H1 (cell line): ENCODE measurements at regions not wholly inside any gene's neighbourhood (a gene's known extent, or its start where the extent isn't known, plus 50 kb on each side); places are given as distances from the start of the nearest gene placed in this dataset.

ENCODE experiments used
- TF ChIP-seq, protein P1 (sequence below): fragments of 300-600 bp; sonication (generic); IDR thresholded peaks from 2 replicates; pipeline ENCODE4 v1.7.1; 2012; ENCODE audit warnings: low read length, moderate library complexity, mild to moderate bottlenecking, inconsistent platforms; ENCODE audit not compliant: insufficient replicate concordance

DNA sequence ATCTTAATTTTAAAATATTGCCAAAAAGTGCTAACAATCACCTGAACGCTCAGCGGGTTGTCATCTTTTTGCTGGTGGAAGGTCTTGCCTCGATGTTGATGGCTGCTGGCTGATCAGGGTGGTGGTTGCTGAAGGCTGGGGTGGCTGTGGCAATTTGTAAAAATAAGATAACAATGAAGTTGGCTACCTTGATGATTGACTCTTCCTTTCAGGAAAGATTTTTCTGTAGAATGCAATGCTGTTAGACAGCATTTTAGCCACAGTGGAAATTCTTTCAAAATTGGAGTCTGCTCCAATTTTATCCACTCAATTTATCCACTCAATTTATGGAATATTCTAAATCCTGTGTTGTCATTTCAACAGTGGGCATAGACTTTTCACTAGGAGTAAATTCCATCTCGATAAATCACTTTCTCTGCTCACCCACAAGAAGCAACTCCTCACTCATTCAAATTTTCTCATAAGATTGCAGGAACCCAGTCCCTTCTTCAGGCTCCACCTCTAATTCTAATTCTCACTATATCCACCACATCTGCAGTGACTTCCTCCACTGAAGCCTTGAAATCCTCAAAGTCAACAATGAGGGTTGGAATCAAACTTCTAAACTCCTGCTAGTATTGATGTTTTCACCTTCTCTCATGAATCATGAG, 78.8 kb downstream of the LINC01488 start (continued):
- TF ChIP-seq, protein P1, sequence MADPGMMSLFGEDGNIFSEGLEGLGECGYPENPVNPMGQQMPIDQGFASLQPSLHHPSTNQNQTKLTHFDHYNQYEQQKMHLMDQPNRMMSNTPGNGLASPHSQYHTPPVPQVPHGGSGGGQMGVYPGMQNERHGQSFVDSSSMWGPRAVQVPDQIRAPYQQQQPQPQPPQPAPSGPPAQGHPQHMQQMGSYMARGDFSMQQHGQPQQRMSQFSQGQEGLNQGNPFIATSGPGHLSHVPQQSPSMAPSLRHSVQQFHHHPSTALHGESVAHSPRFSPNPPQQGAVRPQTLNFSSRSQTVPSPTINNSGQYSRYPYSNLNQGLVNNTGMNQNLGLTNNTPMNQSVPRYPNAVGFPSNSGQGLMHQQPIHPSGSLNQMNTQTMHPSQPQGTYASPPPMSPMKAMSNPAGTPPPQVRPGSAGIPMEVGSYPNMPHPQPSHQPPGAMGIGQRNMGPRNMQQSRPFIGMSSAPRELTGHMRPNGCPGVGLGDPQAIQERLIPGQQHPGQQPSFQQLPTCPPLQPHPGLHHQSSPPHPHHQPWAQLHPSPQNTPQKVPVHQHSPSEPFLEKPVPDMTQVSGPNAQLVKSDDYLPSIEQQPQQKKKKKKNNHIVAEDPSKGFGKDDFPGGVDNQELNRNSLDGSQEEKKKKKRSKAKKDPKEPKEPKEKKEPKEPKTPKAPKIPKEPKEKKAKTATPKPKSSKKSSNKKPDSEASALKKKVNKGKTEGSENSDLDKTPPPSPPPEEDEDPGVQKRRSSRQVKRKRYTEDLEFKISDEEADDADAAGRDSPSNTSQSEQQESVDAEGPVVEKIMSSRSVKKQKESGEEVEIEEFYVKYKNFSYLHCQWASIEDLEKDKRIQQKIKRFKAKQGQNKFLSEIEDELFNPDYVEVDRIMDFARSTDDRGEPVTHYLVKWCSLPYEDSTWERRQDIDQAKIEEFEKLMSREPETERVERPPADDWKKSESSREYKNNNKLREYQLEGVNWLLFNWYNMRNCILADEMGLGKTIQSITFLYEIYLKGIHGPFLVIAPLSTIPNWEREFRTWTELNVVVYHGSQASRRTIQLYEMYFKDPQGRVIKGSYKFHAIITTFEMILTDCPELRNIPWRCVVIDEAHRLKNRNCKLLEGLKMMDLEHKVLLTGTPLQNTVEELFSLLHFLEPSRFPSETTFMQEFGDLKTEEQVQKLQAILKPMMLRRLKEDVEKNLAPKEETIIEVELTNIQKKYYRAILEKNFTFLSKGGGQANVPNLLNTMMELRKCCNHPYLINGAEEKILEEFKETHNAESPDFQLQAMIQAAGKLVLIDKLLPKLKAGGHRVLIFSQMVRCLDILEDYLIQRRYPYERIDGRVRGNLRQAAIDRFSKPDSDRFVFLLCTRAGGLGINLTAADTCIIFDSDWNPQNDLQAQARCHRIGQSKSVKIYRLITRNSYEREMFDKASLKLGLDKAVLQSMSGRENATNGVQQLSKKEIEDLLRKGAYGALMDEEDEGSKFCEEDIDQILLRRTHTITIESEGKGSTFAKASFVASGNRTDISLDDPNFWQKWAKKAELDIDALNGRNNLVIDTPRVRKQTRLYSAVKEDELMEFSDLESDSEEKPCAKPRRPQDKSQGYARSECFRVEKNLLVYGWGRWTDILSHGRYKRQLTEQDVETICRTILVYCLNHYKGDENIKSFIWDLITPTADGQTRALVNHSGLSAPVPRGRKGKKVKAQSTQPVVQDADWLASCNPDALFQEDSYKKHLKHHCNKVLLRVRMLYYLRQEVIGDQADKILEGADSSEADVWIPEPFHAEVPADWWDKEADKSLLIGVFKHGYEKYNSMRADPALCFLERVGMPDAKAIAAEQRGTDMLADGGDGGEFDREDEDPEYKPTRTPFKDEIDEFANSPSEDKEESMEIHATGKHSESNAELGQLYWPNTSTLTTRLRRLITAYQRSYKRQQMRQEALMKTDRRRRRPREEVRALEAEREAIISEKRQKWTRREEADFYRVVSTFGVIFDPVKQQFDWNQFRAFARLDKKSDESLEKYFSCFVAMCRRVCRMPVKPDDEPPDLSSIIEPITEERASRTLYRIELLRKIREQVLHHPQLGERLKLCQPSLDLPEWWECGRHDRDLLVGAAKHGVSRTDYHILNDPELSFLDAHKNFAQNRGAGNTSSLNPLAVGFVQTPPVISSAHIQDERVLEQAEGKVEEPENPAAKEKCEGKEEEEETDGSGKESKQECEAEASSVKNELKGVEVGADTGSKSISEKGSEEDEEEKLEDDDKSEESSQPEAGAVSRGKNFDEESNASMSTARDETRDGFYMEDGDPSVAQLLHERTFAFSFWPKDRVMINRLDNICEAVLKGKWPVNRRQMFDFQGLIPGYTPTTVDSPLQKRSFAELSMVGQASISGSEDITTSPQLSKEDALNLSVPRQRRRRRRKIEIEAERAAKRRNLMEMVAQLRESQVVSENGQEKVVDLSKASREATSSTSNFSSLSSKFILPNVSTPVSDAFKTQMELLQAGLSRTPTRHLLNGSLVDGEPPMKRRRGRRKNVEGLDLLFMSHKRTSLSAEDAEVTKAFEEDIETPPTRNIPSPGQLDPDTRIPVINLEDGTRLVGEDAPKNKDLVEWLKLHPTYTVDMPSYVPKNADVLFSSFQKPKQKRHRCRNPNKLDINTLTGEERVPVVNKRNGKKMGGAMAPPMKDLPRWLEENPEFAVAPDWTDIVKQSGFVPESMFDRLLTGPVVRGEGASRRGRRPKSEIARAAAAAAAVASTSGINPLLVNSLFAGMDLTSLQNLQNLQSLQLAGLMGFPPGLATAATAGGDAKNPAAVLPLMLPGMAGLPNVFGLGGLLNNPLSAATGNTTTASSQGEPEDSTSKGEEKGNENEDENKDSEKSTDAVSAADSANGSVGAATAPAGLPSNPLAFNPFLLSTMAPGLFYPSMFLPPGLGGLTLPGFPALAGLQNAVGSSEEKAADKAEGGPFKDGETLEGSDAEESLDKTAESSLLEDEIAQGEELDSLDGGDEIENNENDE, result no peak
